NCI-H2029 treated with DMSO at 0.1 percent for 48 hours (cell line): ENCODE measurements at regions not wholly inside any gene's neighbourhood (a gene's known extent, or its start where the extent isn't known, plus 50 kb on each side); places are given as distances from the start of the nearest gene placed in this dataset.
"Not testable (repeated sequence)": the region's sequence is repeated elsewhere in the genome, so short reads cannot be mapped to it uniquely, and the experiment has no call there.

ENCODE experiments used
- DNase-seq: peaks from one replicate; lab custom pipeline; 2025; lab: John Stamatoyannopoulos, UW

GRCh38 chr1:58190267-58190988 lies 356.1 kb downstream of the OMA1 start:
- no peak for DNase-seq

GRCh38 chr1:58189453-58189852 lies 357.1 kb downstream of the OMA1 start:
- no peak for DNase-seq

- no peak for DNase-seq
Measured at GRCh38 chr1:58183286-58183685, 363.2 kb downstream of the OMA1 start.

GRCh38 chr1:58180537-58180936 lies 366.0 kb downstream of the OMA1 start:
- DNase-seq, result no peak

GRCh38 chr1:58169160-58169559 lies 377.4 kb downstream of the OMA1 start:
- not testable (repeated sequence) for DNase-seq

- not testable (repeated sequence) for DNase-seq
Measured at GRCh38 chr1:58167131-58167530, 379.4 kb downstream of the OMA1 start.

- no peak for DNase-seq
Measured at GRCh38 chr1:58166417-58166816, 380.1 kb downstream of the OMA1 start.

- DNase-seq, result no peak
Measured at GRCh38 chr1:58165073-58165472, 381.5 kb downstream of the OMA1 start.

- peak; percentile 63 for DNase-seq
Measured at GRCh38 chr1:58162952-58163550, 383.5 kb downstream of the OMA1 start.

- DNase-seq, result no peak
Measured at GRCh38 chr1:58159434-58159830, 387.1 kb downstream of the OMA1 start.

GRCh38 chr1:58158506-58159433 lies 387.8 kb downstream of the OMA1 start:
- no peak for DNase-seq

GRCh38 chr1:58158016-58158415 lies 388.5 kb downstream of the OMA1 start:
- DNase-seq, result no peak

GRCh38 chr1:58157256-58157655 lies 389.3 kb downstream of the OMA1 start:
- DNase-seq, result no peak

- DNase-seq, result no peak
Measured at GRCh38 chr1:58156831-58157230, 389.7 kb downstream of the OMA1 start.

GRCh38 chr1:58156124-58156468 lies 390.4 kb downstream of the OMA1 start:
- no peak for DNase-seq

GRCh38 chr1:58155418-58156123 lies 391.0 kb downstream of the OMA1 start:
- no peak for DNase-seq

- DNase-seq, result no peak
Measured at GRCh38 chr1:58154256-58154655, 392.3 kb downstream of the OMA1 start.

- DNase-seq, result peak; percentile 41
Measured at GRCh38 chr1:58152697-58153096, 393.8 kb downstream of the OMA1 start.

GRCh38 chr1:58149271-58149812 lies 397.2 kb downstream of the OMA1 start:
- DNase-seq, result no peak

GRCh38 chr1:58144698-58145270 lies 401.7 kb downstream of the OMA1 start:
- DNase-seq, result no peak

- DNase-seq, result no peak
Measured at GRCh38 chr1:58143972-58144697, 402.4 kb downstream of the OMA1 start.
